ENCODE measurements at regions not wholly inside any gene's neighbourhood (a gene's known extent, or its start where the extent isn't known, plus 50 kb on each side); places are given as distances from the start of the nearest gene placed in this dataset.

DNA sequence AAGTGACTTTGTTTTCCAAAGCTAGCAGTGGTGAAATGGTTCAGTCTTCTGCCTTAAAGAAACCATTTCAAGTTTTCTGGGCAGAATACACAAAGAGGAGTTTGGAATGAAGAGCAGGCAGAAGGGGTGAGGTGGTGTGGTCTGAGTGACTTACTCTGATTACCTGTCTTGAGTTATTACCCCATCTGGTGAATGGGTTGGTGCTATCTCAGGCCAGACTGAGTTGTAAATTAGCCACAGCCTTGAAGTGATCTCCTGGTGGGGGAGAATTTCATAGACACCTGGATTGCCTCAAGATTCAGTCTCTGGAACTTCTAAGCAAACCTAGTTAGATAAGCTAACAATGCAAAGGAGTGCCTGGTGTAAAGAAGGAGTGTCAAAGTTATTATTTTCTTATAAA lies 983.5 kb upstream of the NXPH2 start:
- Histone ChIP-seq H3K27me3 (ENCODE audit: insufficient read depth, low read depth, low read length) (no peaks in the 10 kb centered on the region), H4K20me1 (ENCODE audit: insufficient read depth) (no peaks in the 10 kb centered on the region), H3K4me2 (ENCODE audit: low read length) (no peak overlapping the region), H3K9ac (ENCODE audit: low read length) (no peak overlapping the region), H3K79me2 (replicated peaks; ENCODE audit: insufficient read depth, low read length) (no peaks in the 10 kb centered on the region), H3K4me3 (ENCODE audit: low read length) (no peak overlapping the region), H3K36me3 (ENCODE audit: insufficient read depth, low read length) (no peaks in the 10 kb centered on the region), H3F3A (ENCODE audit: insufficient read depth, low read length, poor library complexity, severe bottlenecking) (no peaks in the 10 kb centered on the region), H3K9me2 (ENCODE audit: insufficient read depth, low read length) (no peaks in the 10 kb centered on the region), H2AFZ (ENCODE audit: low read depth, low read length) (no peak overlapping the region), H3K27ac (ENCODE audit: low read length) (no peak overlapping the region), H3K9me3 (ENCODE audit: low read length) (no peaks in the 10 kb centered on the region)
- TF ChIP-seq, protein P1, sequence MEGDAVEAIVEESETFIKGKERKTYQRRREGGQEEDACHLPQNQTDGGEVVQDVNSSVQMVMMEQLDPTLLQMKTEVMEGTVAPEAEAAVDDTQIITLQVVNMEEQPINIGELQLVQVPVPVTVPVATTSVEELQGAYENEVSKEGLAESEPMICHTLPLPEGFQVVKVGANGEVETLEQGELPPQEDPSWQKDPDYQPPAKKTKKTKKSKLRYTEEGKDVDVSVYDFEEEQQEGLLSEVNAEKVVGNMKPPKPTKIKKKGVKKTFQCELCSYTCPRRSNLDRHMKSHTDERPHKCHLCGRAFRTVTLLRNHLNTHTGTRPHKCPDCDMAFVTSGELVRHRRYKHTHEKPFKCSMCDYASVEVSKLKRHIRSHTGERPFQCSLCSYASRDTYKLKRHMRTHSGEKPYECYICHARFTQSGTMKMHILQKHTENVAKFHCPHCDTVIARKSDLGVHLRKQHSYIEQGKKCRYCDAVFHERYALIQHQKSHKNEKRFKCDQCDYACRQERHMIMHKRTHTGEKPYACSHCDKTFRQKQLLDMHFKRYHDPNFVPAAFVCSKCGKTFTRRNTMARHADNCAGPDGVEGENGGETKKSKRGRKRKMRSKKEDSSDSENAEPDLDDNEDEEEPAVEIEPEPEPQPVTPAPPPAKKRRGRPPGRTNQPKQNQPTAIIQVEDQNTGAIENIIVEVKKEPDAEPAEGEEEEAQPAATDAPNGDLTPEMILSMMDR (IDR thresholded peaks at IDR 0.05; ENCODE audit: poor library complexity, severe bottlenecking), result no peak
- TF ChIP-seq EP300 (conservative IDR thresholded peaks at IDR 0.05; ENCODE audit: poor library complexity, severe bottlenecking) (no peak), POLR2AphosphoS5 (IDR thresholded peaks at IDR 0.05) (no peak), TAF1 (IDR thresholded peaks at IDR 0.05; ENCODE audit: low read depth) (no peak), EZH2 (IDR thresholded peaks at IDR 0.05; ENCODE audit: borderline replicate concordance, insufficient read depth, low read length, poor library complexity, severe bottlenecking) (no peak)

DNA sequence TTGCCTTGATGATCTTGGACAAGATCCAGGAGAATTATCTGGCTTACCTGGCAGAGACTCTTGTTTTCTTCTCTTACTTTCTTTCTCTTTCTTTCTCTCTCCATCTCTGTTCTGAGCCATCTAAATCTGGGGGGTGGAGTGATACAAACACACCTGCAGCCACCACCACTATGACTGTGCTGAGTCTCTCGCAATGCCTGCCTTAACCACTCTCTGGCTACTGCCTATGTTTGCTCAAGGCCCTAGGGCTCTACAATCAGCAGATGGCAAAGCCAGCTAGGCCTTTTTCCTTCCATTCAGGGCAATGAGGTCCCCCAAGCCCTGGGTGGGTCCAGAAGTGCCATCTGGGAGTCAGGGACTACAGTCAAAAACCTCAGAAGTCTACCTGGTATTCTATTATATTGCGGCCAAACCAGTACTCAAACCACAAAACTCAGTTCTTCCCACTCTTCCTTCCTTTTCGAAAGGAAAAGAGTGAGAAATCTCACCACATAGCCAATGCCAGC lies 978.9 kb upstream of the NXPH2 start:
- Histone ChIP-seq H3K9ac (ENCODE audit: low read length) (no peak overlapping the region), H3F3A (ENCODE audit: insufficient read depth, low read length, poor library complexity, severe bottlenecking) (no peaks in the 10 kb centered on the region), H3K4me2 (ENCODE audit: low read length) (no peak overlapping the region), H3K36me3 (ENCODE audit: insufficient read depth, low read length) (no peaks in the 10 kb centered on the region), H2AFZ (ENCODE audit: low read depth, low read length) (no peak overlapping the region), H3K9me2 (ENCODE audit: insufficient read depth, low read length) (no peaks in the 10 kb centered on the region), H4K20me1 (ENCODE audit: insufficient read depth) (no peaks in the 10 kb centered on the region), H3K79me2 (replicated peaks; ENCODE audit: insufficient read depth, low read length) (no peaks in the 10 kb centered on the region), H3K27me3 (ENCODE audit: insufficient read depth, low read depth, low read length) (no peaks in the 10 kb centered on the region), H3K27ac (ENCODE audit: low read length) (no peak overlapping the region), H3K4me3 (ENCODE audit: low read length) (no peak overlapping the region), H3K9me3 (ENCODE audit: low read length) (peaks cover 7% of the 10 kb centered on the region)
- TF ChIP-seq TAF1 (IDR thresholded peaks at IDR 0.05; ENCODE audit: low read depth) (no peak), RAD21 (conservative IDR thresholded peaks at IDR 0.05) (no peak), MXI1 (conservative IDR thresholded peaks at IDR 0.05; ENCODE audit: poor library complexity, severe bottlenecking) (no peak), POLR2AphosphoS5 (IDR thresholded peaks at IDR 0.05) (no peak), EP300 (conservative IDR thresholded peaks at IDR 0.05; ENCODE audit: poor library complexity, severe bottlenecking) (no peak), EZH2 (IDR thresholded peaks at IDR 0.05; ENCODE audit: borderline replicate concordance, insufficient read depth, low read length, poor library complexity, severe bottlenecking) (no peak), SMC3 (conservative IDR thresholded peaks at IDR 0.05; ENCODE audit: poor library complexity) (no peak)
- TF ChIP-seq, protein P1 (IDR thresholded peaks at IDR 0.05; ENCODE audit: poor library complexity, severe bottlenecking), result no peak
- TF ChIP-seq, protein P2, sequence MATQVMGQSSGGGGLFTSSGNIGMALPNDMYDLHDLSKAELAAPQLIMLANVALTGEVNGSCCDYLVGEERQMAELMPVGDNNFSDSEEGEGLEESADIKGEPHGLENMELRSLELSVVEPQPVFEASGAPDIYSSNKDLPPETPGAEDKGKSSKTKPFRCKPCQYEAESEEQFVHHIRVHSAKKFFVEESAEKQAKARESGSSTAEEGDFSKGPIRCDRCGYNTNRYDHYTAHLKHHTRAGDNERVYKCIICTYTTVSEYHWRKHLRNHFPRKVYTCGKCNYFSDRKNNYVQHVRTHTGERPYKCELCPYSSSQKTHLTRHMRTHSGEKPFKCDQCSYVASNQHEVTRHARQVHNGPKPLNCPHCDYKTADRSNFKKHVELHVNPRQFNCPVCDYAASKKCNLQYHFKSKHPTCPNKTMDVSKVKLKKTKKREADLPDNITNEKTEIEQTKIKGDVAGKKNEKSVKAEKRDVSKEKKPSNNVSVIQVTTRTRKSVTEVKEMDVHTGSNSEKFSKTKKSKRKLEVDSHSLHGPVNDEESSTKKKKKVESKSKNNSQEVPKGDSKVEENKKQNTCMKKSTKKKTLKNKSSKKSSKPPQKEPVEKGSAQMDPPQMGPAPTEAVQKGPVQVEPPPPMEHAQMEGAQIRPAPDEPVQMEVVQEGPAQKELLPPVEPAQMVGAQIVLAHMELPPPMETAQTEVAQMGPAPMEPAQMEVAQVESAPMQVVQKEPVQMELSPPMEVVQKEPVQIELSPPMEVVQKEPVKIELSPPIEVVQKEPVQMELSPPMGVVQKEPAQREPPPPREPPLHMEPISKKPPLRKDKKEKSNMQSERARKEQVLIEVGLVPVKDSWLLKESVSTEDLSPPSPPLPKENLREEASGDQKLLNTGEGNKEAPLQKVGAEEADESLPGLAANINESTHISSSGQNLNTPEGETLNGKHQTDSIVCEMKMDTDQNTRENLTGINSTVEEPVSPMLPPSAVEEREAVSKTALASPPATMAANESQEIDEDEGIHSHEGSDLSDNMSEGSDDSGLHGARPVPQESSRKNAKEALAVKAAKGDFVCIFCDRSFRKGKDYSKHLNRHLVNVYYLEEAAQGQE (IDR thresholded peaks at IDR 0.05; ENCODE audit: borderline replicate concordance), result no peak
